CD4-positive, alpha-beta T cell treated with Interleukin-15 for 4 hours (primary cell): ENCODE measurements at regions not wholly inside any gene's neighbourhood (a gene's known extent, or its start where the extent isn't known, plus 50 kb on each side); places are given as distances from the start of the nearest gene placed in this dataset.

Experiments used
- DNase-seq: peaks from one replicate; pipeline ENCODE4 v3.0.0-alpha.2; 2020; ENCODE audit warnings: low spot score

GRCh38 chr22:48233586-48233985 is 1471.1 kb downstream of the TBC1D22A start:
- no peak for DNase-seq

- DNase-seq: no peak
These were observed 1466.0 kb downstream of the TBC1D22A start for GRCh38 chr22:48228468-48228867.

- DNase-seq: no peak
These were observed 1465.0 kb downstream of the TBC1D22A start for GRCh38 chr22:48227341-48228018.

GRCh38 chr22:48226026-48227013 is 1463.9 kb downstream of the TBC1D22A start:
- DNase-seq: no peak

- no peak for DNase-seq
These were observed 1461.9 kb downstream of the TBC1D22A start for GRCh38 chr22:48224332-48224731.

GRCh38 chr22:48223488-48224190 is 1461.2 kb downstream of the TBC1D22A start:
- DNase-seq: no peak

GRCh38 chr22:48222742-48223487 is 1460.5 kb downstream of the TBC1D22A start:
- DNase-seq: no peak

GRCh38 chr22:48218889-48219420 is 1456.5 kb downstream of the TBC1D22A start:
- DNase-seq: no peak

- DNase-seq: no peak
These were observed 1455.1 kb downstream of the TBC1D22A start for GRCh38 chr22:48217596-48217995.

GRCh38 chr22:48212727-48213126 is 1450.3 kb downstream of the TBC1D22A start:
- no peak for DNase-seq

GRCh38 chr22:48210812-48211211 is 1448.4 kb downstream of the TBC1D22A start:
- DNase-seq: no peak

- no peak for DNase-seq
These were observed 1447.7 kb downstream of the TBC1D22A start for GRCh38 chr22:48210198-48210580.

GRCh38 chr22:48209473-48210197 is 1447.2 kb downstream of the TBC1D22A start:
- no peak for DNase-seq

GRCh38 chr22:48208894-48209293 is 1446.4 kb downstream of the TBC1D22A start:
- DNase-seq: no peak

- no peak for DNase-seq
These were observed 1445.6 kb downstream of the TBC1D22A start for GRCh38 chr22:48207919-48208535.

GRCh38 chr22:48205790-48206189 is 1443.3 kb downstream of the TBC1D22A start:
- no peak for DNase-seq

- no peak for DNase-seq
These were observed 1442.7 kb downstream of the TBC1D22A start for GRCh38 chr22:48205161-48205560.

GRCh38 chr22:48204296-48204695 is 1441.8 kb downstream of the TBC1D22A start:
- DNase-seq: no peak

GRCh38 chr22:48199667-48200066 is 1437.2 kb downstream of the TBC1D22A start:
- no peak for DNase-seq
